ENCODE measurements at regions not wholly inside any gene's neighbourhood (a gene's known extent, or its start where the extent isn't known, plus 50 kb on each side); places are given as distances from the start of the nearest gene placed in this dataset.

- no peak for DNase-seq
These were observed 298.4 kb upstream of the CADM1 start for GRCh38 chr11:115802641-115803040.

GRCh38 chr11:115792903-115793302, 288.7 kb upstream of the CADM1 start:
- DNase-seq = peak in 2 of 4 experiments; percentile 9 to 17

- no peak for DNase-seq
These were observed 283.1 kb upstream of the CADM1 start for GRCh38 chr11:115787302-115787701.

GRCh38 chr11:115784796-115785521, 280.7 kb upstream of the CADM1 start:
- DNase-seq = no peak

- no peak for DNase-seq
These were observed 276.6 kb upstream of the CADM1 start for GRCh38 chr11:115780646-115781362.

GRCh38 chr11:115778928-115779650, 274.9 kb upstream of the CADM1 start:
- DNase-seq = peak in 1 of 4 experiments; percentile 9

GRCh38 chr11:115776916-115777315, 272.7 kb upstream of the CADM1 start:
- no peak for DNase-seq

- no peak for DNase-seq
These were observed 271.6 kb upstream of the CADM1 start for GRCh38 chr11:115775846-115776245.

GRCh38 chr11:115774756-115775155, 270.5 kb upstream of the CADM1 start:
- no peak for DNase-seq

- no peak for DNase-seq
These were observed 265.7 kb upstream of the CADM1 start for GRCh38 chr11:115769891-115770290.

- no peak for DNase-seq
These were observed 263.7 kb upstream of the CADM1 start for GRCh38 chr11:115767883-115768282.

- peak in 1 of 4 experiments; percentile 20 for DNase-seq
These were observed 263.0 kb upstream of the CADM1 start for GRCh38 chr11:115767047-115767802.

GRCh38 chr11:115766561-115766960, 262.3 kb upstream of the CADM1 start:
- no peak for DNase-seq

GRCh38 chr11:115765803-115766239, 261.6 kb upstream of the CADM1 start:
- peak; percentile 20 to 60 (median 40) for DNase-seq

- no peak for DNase-seq
These were observed 260.0 kb upstream of the CADM1 start for GRCh38 chr11:115764176-115764575.

GRCh38 chr11:115761817-115762216, 257.6 kb upstream of the CADM1 start:
- DNase-seq = no peak

- peak; percentile 60 to 85 (median 80) for DNase-seq
These were observed 257.1 kb upstream of the CADM1 start for GRCh38 chr11:115761348-115761747.

GRCh38 chr11:115760461-115761320, 256.5 kb upstream of the CADM1 start:
- peak in 3 of 4 experiments; percentile 14 to 51 (median 40) for DNase-seq

GRCh38 chr11:115759622-115760460, 255.6 kb upstream of the CADM1 start:
- peak; percentile 33 to 73 (median 64) for DNase-seq

GRCh38 chr11:115758011-115758410, 253.8 kb upstream of the CADM1 start:
- no peak for DNase-seq

Data from suppressor macrophage (primary cell).